ENCODE measurements at regions not wholly inside any gene's neighbourhood (a gene's known extent, or its start where the extent isn't known, plus 50 kb on each side); places are given as distances from the start of the nearest gene placed in this dataset.

DNA sequence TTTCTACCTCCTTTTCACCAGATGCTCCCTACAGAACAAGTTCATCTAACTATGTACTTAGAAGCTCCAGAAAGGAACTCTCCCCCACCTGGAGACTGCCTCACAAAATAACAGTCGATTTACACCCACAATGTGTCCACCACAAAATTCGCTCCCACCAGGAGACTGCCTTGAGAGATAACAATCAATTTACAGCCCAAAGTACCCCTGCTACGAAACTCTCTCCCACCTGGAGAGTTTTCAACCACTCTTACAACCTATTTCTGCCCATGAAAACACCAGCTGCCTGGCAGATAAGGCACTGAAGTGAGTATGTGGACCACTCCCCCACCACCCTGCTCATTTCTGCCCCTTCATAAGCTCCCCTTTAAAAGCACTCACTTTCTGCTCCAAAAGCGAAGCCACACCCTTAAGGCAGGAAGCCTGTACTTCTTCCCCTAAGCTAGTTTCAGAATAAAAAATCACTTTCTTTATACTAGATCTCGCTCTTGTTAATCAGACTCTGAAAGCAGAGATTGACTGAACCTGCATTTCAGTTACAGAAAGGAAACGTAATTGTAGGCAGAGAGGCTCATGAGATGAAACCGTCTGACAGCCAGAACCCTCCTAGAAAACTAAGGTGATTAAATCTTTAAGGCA lies 94.4 kb upstream of the RBBP8 start:
- in situ Hi-C loops (cut with HindIII; ENCODE audit: low sequenced_read_pairs) = no loop called here

DNA sequence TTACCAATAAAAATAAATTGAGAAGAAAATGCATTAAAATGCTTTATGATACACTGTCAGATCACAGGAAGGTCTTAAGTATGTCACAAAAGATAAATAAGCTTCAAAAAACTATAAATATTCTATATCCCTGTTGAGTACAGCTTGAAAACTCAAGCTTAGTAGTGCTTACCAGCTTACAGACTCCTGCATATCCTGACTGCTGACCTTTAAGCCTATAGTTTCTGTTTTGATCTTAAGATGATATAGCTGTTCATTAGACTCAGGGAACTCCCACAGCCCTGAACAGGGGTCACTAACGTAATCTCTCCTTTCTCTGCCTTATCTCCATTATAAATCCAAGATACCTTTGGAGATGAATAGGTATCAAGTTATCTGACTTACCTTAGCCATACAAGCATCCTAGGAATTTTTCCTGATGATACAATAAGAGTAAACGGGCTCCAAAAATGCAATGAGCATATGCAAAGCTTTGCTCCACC lies 93.7 kb upstream of the RBBP8 start:
- in situ Hi-C loops (cut with HindIII; ENCODE audit: low sequenced_read_pairs) = no loop called here

DNA sequence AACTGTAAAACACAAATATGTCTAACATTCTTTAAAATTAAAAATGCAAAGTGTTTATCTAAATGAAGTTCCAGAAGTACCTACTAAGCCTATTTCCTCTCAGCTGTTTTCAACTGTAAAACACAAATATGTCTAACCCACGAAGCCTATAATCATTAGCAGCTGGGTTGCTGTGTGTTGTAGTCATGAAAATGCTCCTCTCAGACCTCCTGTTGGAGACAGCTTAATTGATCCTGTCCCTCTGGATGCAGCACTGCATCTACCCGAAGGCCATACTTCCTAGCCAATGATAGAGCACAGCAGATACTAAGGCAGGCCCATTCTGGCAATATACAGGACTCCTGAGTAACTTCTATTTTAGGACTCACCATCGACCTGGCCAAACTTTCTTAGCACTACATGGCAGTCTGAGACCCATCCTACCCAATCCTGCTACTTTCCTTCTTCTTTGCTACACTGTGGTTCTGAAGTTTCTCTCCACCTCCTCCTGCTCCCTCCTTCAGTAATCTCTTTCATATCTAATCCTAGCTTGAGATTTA lies 92.5 kb upstream of the RBBP8 start:
- in situ Hi-C loops (cut with HindIII; ENCODE audit: low sequenced_read_pairs) = no loop called here

DNA sequence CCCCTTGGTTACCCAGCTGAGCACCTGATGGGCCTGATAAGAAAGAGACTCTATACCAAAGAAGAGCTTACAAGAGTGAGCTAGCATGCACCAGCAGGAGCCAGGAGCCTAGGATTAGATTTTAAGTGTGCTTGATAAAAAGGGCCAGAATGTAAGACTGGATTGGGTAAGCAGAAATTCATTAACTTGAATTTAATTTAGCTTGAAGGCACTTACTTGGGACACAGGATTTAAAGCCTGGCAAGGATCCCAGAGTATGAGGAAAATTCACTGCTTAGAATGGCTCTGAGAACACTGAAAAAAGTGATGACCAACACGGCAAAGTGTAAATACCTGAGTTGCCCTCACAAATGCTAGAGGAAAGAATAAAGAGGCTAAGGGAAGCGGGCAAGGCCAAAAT lies 91.3 kb upstream of the RBBP8 start:
- in situ Hi-C loops (cut with HindIII; ENCODE audit: low sequenced_read_pairs) = no loop called here

DNA sequence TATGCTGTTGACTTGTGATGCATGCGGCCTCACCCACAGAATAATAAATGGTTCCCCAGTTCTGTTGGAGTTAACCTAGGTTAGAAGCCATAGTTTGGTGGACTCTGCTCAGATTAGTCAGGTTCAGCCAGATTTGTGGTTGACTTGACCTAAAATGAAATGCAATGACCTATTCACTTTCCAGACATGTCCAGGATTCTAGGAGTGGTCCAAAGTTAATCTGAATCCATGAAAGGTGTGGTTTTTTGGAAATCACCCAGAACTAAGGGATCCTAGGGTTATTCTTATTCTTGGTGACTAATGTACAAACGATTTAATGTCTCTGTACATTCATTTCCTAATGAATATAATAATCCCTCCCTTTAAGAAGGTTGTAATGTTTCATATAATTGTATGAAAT lies 88.9 kb upstream of the RBBP8 start:
- in situ Hi-C loops (cut with HindIII; ENCODE audit: low sequenced_read_pairs) = no loop called here

DNA sequence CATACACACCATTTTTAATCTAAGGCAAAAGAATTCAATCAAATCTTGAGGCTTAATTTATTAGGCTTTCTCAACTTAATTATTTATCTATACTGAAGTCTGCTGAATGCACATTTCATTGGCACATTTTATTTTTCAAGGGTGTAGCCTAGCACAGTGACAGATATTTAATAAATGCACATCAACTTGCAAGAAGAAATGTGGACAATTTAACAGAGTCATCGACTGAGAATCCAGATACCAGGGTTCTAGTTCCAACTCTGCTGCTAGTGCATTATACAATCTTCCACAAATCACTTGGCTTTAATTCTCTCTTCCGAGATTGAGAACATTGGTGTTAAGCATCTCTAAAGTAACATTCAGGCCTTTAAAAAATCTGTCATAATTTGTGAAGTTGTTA lies 88.5 kb upstream of the RBBP8 start:
- in situ Hi-C loops (cut with HindIII; ENCODE audit: low sequenced_read_pairs) = no loop called here

DNA sequence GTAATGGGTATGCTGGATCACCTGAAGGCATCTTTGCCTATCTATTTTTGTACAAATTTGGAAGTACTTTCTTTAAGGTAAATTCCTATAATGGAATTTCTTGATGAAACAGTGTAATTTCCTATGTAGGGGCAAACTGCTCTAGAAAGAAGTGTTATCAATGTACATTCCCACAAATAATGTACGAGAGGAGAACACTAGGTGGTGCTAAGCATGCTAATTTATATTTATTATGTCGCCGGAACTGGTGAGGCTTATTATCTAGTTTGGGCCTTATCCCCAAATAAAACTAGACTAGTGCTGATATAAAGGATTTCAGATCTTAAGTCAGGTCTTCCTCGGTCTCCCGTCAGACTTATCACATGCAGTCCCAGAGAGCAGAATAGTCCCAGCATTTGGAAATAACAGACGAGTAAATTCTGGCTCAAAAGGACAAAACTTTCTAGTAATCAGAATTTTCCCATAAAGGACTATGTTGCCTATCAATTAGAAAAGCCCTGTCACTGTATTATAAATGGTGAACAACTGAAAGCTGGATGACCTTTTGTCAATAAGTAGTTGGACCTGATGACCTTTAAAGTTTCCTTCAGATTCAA lies 86.9 kb upstream of the RBBP8 start:
- in situ Hi-C loops (cut with HindIII; ENCODE audit: low sequenced_read_pairs) = no loop called here

DNA sequence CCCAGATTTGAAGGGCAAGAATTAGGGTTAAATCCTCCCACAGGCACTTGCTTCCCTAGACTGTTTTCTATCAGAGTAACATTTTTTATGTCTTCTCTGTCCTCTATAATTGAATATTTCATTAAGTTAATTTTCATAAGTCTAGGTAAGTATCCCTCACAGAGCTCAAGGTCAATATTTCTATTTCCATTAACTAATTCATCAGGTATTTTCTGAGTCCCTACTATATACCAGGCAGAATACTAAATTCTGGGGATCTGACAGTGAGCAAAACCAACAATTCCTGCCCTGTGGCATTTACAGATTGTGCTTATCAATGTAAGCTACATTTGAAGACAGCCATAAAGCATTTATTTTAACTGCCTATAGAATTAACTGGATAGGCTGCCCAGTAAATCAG lies 86.4 kb upstream of the RBBP8 start:
- in situ Hi-C loops (cut with HindIII; ENCODE audit: low sequenced_read_pairs) = no loop called here

DNA sequence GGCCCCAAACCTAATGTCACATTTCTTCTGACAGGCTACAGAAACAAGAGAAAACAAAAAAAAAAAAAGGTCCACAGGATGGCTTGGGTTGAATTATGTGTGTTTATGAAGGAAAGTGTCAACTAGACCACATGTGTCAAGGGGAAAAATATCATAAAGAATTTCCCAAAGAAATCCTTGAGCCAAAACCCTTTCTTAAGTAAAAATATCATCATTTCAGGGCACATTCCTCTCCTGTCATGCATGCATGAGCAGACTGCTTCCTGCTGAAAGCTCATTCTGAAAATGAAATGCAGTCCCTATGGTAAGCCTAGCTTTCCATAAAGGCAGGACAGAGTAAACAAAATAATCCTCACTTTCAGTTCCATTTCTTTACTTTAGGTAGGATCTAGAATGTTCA lies 85.7 kb upstream of the RBBP8 start:
- in situ Hi-C loops (cut with HindIII; ENCODE audit: low sequenced_read_pairs) = no loop called here

DNA sequence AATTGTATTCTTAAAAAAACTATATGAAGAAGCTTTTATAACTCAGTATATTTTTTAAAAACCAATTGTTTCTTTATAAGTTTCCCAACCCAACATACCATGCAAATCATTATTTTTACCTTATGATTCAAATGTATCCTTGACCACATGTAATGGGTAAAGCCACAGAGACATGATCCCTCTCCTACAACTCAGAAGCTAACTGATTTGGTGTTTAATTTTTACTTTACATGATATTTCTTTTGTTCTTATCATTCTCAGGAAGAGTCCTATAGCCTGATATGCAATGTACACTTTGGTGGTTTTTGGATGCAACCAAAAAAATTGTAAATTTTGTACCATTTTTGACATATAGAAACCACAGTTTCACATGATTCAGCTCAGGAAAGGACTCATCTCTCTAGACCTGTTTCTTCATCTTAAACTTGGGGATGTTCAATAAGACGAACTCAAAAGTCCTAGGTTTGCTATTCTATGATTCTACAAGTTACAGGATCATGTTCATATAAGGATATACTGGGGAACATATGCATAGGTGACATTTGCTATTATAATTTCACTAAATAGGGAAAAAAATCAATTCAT lies 85.2 kb upstream of the RBBP8 start:
- in situ Hi-C loops (cut with HindIII; ENCODE audit: low sequenced_read_pairs) = no loop called here

DNA sequence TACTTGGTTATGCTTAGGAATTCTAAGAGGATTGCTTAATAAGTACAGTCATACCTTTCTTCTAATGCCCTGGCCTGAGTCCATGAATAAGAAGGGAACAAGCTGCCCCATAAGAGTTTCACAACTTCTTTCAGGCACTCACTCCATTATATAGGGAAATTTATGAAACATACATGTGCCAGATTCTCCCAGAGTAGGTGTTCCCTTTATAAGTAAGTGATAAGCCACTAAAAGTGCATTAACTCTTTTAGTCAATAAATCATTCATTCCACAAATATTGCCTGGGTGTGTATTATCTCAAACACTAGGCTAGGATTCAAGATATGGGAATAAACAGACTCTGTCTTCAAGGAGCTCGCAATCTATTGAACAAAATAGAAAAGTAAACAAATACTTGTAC lies 84.5 kb upstream of the RBBP8 start:
- in situ Hi-C loops (cut with HindIII; ENCODE audit: low sequenced_read_pairs) = no loop called here

DNA sequence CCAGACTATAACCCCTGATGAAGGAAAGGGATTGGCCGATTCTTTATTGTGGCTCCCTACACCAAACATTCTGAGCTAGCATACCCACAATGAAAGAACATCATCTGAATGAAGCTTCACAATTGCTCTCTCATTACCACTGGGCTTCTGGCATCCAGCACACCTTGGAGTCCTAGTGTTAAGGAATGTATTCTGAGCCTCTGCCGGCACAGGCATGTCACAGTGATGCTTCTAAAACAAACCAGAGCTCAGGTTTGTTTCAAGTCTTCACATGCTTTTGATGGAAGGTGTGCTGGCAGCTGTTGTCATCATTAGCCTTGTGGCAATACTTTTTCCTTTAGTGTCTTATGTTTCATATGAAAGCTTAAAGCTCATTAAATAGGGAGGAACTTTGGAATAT lies 76.3 kb upstream of the RBBP8 start:
- in situ Hi-C loops (cut with HindIII; ENCODE audit: low sequenced_read_pairs) = no loop called here

DNA sequence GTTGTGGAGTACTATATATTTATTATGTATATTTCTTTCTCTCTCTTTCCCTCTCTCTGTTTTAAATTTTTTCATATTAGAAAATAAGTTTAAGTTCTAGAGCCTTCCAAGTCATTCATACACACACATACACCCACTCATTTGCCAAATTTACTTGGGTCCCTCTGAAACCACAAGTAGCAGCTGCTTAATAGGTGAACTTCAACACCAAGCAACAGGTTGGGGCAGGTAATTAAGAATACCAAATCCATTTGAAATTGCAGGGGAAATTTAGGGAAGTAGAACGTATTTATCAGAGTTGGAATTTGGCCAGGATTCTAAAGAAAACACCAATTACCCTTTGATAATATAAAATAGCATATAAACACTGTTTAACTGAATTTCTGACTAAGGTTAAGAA lies 75.0 kb upstream of the RBBP8 start:
- in situ Hi-C loops (cut with HindIII; ENCODE audit: low sequenced_read_pairs) = no loop called here

DNA sequence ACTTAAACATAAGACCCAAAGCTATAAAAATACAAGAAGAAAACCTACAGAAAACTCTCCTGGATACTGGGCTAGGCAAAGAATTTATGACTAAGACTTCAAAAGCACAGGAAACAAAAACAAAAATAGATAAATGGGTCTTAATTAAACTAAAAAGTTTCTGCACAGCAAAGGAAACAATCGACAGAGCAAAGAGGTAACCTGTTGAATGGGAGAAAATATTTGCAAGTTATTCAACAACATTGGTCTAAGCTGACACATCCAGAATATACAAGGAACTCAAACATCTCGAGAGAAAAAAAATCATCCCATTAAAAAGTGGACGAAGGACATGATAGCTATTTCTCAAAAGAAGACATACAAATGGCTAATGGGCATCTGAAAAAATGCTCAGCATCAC lies 72.3 kb upstream of the RBBP8 start:
- in situ Hi-C loops (cut with HindIII; ENCODE audit: low sequenced_read_pairs) = no loop called here

DNA sequence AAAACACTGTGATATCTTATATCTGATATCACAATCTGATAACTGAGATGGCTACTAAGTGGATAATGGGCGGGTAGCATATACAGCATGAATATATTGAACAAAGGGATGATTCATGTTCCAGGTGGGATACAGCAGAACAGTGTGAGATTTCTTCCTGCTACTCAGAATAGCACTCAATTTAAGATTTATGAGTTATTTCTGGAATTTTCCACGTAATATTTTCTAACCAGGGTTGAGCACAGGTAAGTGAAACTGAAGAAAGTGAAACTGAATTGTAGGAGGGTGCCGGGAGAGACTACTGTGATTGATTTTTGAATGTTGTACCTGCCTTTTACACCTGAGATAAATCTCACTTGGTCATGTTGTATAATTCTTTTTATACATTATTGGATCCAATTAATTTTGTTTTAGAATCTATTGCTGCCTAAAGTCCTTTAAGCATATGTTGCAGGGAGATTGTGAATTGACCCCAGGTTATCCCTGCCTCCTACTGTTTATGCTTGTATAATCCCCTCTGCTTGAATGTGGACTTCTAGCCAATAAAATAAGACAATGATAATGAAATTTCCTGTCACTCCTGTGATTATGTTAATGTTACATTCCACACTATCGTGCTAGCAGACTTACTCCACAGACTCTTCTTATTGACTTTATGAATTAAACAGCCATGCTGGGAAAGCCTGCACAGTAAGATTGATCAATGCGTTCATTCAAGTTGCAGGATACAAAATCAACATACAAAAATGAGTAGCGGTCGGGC lies 67.6 kb upstream of the RBBP8 start:
- in situ Hi-C loops (cut with HindIII; ENCODE audit: low sequenced_read_pairs) = no loop called here

DNA sequence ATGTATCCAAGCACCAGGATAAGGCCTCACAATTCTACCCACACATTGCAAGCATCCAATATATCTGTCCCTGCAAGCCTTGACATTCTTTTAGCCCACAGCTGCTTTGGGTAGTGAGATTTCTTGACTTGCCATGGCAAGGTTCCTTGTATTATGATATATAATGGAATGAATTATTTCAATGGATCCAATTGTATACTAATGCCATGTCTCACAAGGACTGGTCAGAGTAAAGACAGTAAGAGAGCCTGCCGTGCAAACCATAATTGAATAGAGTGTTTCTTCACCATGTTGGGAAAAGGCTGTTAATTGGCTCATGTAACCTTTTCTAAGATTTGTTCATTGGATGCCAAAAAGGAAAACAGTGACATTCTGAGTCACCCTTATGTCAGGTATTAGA lies 64.3 kb upstream of the RBBP8 start:
- in situ Hi-C loops (cut with HindIII; ENCODE audit: low sequenced_read_pairs) = no loop called here

DNA sequence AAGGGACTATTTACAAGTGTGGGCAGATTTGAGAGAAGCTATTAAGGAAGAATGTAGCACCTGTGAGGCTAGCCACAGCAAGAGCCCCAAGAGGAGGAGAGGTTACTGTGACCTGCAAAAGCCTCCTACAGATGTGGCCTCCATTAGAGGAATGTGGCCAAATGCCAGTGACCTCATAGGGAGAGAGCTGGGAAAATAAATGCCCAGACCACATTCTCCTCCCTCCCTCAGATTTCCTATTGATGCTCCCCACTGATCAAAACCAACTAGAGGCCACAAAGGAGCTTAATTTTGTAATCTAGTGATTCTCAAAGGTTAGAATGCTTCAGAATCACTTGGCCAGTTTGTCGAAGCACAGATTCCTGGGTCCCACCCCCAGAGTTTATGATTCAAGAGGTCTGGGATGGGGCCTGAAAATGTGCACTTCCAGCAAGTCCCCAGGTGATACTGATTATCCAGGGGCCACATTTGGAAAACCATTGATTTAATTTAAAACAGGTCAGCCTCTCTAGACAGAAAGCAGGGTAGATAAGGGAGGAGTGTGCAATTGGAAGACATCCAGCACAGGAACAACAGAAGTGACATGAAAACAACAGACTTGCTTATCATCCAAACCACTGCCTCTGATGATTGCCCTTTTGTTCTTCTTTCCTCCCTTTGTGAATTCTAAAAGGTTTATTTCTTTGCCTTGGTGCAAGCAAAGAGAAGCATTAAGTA lies 61.2 kb upstream of the RBBP8 start:
- in situ Hi-C loops (cut with HindIII; ENCODE audit: low sequenced_read_pairs) = no loop called here

DNA sequence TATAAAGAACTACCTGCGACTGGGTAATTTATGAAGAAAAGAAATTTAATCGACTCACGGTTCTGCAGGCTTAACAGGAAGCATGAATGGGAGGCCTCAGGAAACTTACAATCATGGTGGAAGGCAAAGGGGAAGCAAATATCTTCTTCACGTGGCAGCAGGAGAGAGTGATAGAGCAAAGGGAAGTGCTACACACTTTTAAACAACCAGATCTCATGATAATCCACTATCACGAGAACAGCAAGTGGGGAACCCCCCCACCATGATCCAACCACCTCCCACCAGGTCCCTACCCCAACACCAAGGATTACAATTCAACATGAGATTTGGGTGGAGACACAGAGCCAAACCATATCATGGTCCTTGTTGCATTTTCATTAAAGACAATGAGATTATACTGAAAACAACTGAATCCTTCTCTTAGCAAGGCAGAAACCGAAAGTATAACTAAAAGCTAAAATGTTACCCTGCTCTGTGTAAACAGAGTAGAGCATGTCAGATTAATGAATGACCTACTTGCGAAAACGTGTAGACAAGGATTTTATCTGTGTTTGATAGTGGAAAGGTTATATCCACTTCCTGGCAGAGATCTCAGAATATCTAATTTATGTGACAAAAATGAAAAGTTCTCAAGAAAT lies 60.1 kb upstream of the RBBP8 start:
- in situ Hi-C loops (cut with HindIII; ENCODE audit: low sequenced_read_pairs) = no loop called here

DNA sequence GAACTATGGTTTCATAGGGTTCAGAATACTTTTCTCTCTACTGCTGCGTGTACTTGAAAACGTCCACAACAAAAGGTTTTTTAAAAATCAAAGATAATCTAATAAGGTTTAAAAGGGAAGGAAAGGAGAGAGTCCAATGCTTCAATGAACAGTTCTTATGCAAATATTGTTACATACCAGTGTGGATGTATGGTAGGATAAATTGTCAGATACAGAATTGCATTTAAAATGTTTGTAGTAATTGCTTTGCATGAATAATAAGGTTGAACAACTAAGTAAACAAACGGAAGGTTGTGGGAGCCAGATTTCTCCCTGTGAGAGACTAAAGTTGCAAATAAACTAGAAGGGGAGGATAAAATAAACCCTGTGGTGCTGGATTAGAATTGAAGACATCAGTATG lies 53.8 kb upstream of the RBBP8 start:
- in situ Hi-C loops (cut with HindIII; ENCODE audit: low sequenced_read_pairs) = no loop called here

DNA sequence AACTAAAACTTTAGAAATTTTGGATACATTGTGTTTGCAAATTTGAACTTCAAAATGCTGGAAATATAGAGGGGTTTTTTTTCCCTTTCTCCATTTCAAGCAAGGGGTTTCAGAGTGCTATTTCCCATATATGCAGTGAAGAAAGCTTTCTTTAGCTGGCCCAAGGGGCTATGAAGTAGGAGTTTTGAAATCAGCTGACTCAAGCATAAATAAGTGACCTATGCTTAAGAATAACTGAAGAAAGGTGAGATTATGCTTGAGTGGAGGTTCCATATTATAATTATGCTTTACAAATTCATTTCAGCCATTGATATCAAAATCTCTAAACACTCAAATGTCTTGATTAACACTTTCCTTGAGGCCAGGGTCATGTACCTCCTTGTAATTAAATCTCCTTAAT lies 51.0 kb upstream of the RBBP8 start:
- in situ Hi-C loops (cut with HindIII; ENCODE audit: low sequenced_read_pairs) = no loop called here

DNA sequence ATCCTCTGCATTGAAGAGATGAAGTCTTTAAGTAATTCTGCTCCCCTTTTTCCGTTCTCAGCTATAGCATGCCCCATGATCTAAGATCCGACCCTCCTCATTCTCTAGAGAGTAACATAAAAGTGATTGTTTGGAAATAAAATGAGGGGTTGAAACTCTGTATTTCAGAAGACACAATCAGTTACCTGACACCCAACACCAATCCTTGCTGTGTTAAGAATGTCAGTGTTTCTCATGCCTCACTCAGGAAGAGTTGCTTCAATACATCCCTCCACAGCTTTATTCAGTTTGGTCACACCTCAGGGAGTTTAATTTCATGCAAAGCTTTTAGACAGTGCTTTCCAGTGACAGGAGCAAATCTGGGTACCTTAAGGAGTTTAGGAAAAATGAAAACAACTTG lies 49.9 kb upstream of the RBBP8 start:
- in situ Hi-C loops (cut with HindIII; ENCODE audit: low sequenced_read_pairs) = no loop called here

Measured in endothelial cell of hepatic sinusoid (primary cell).